Keratinocyte (primary cell): ENCODE measurements at regions not wholly inside any gene's neighbourhood (a gene's known extent, or its start where the extent isn't known, plus 50 kb on each side); places are given as distances from the start of the nearest gene placed in this dataset.

ENCODE experiments used
- EZH2 ChIP-seq: IDR thresholded peaks from one replicate; pipeline ENCODE4 v1.6.1; 2012; ENCODE audit warnings: inconsistent platforms, mild to moderate bottlenecking, low read length, moderate library complexity
- TF ChIP-seq, protein P1 (sequence below), 3 experiments: IDR thresholded peaks in 1 of 3; conservative IDR thresholded peaks in 1 of 3; optimal IDR thresholded peaks in 1 of 3; 2 replicates in 2 of 3; 3 replicates in 1 of 3; pipeline versions ENCODE3 to v1.5.1; 2011; ENCODE audit warnings: low read length in 3 of 3, mild to moderate bottlenecking in 3 of 3, moderate library complexity in 2 of 3, control low read depth in 1 of 3, inconsistent platforms in 1 of 3; ENCODE audit not compliant: insufficient read depth in 2 of 3; ENCODE audit errors: extremely low read depth in 1 of 3

DNA sequence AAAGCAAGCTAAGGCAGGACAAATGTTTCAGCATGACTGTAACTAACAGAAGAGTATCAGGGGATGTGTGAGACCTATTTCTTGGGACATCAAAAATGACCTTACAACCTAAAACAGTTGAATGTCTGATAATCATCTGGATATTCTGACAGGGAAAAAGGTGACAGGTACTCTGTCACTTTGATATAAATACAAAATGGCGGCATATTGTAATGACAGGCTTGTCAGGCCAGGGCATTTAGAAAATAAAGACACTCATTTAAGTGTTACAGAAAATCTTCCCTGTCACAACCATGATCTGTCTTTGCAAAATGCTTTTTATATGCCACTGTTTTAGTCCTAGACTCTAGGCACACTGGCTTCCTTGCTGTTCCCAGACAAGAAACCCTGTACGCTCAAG, 1033.3 kb upstream of the FLRT2 start:
- TF ChIP-seq EZH2, result no peak
- TF ChIP-seq, protein P1, sequence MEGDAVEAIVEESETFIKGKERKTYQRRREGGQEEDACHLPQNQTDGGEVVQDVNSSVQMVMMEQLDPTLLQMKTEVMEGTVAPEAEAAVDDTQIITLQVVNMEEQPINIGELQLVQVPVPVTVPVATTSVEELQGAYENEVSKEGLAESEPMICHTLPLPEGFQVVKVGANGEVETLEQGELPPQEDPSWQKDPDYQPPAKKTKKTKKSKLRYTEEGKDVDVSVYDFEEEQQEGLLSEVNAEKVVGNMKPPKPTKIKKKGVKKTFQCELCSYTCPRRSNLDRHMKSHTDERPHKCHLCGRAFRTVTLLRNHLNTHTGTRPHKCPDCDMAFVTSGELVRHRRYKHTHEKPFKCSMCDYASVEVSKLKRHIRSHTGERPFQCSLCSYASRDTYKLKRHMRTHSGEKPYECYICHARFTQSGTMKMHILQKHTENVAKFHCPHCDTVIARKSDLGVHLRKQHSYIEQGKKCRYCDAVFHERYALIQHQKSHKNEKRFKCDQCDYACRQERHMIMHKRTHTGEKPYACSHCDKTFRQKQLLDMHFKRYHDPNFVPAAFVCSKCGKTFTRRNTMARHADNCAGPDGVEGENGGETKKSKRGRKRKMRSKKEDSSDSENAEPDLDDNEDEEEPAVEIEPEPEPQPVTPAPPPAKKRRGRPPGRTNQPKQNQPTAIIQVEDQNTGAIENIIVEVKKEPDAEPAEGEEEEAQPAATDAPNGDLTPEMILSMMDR (optimal IDR thresholded peaks at IDR 0.05 in 1 of 3, IDR thresholded peaks at IDR 0.05 in 1 of 3, conservative IDR thresholded peaks at IDR 0.05 in 1 of 3; ENCODE audit: extremely low read depth in 1 of 3, insufficient read depth in 2 of 3, low read length in 3 of 3), result no peak
